OCI-LY3 (cell line): ENCODE measurements at regions not wholly inside any gene's neighbourhood (a gene's known extent, or its start where the extent isn't known, plus 50 kb on each side); places are given as distances from the start of the nearest gene placed in this dataset.

Source experiments
- EZH2phosphoT487 ChIP-seq: fragments of 200-600 bp; shearing (Covaris generic); IDR thresholded peaks from 2 replicates; pipeline ENCODE4 v1.6.1; 2018; ENCODE audit warnings: antibody characterized with exemption, mixed run types, low read depth
- TF ChIP-seq, protein P1 (sequence below): fragments of 200-600, 300-600 bp; sonication (generic); IDR thresholded peaks from 2 replicates; pipeline ENCODE4 v1.5.1; 2014; ENCODE audit warnings: antibody characterized with exemption, low read length, low read depth

DNA sequence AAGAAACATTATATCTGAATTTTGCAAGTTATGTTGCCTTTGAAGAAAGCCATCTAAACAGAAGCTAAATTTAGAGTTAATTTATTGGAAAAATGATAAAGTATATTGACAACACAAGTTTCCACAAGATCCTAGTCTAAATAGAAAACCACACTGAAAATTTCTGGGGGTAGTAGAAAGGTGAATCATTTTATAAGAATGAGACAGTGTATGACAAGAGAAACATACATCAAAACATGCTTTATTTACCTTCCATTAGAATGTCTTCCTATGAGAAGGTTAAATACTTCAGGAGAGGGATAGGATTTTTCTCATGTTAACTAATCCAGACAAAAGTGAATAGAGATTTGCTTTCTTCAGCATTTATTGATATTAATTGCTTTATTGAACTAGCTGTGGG lies 1389.8 kb upstream of the ZEB2 start:
- TF ChIP-seq, protein P1, sequence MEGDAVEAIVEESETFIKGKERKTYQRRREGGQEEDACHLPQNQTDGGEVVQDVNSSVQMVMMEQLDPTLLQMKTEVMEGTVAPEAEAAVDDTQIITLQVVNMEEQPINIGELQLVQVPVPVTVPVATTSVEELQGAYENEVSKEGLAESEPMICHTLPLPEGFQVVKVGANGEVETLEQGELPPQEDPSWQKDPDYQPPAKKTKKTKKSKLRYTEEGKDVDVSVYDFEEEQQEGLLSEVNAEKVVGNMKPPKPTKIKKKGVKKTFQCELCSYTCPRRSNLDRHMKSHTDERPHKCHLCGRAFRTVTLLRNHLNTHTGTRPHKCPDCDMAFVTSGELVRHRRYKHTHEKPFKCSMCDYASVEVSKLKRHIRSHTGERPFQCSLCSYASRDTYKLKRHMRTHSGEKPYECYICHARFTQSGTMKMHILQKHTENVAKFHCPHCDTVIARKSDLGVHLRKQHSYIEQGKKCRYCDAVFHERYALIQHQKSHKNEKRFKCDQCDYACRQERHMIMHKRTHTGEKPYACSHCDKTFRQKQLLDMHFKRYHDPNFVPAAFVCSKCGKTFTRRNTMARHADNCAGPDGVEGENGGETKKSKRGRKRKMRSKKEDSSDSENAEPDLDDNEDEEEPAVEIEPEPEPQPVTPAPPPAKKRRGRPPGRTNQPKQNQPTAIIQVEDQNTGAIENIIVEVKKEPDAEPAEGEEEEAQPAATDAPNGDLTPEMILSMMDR: no peak
- no peak for TF ChIP-seq EZH2phosphoT487
